Trophoblast cell (in vitro differentiated cells and primary cell): ENCODE measurements at regions not wholly inside any gene's neighbourhood (a gene's known extent, or its start where the extent isn't known, plus 50 kb on each side); places are given as distances from the start of the nearest gene placed in this dataset.

Experiments used
- DNase-seq, 2 donors: peaks; one replicate each; pipeline ENCODE4 v3.0.0-alpha.2; 2016
- H2AFZ ChIP-seq: 2 replicates; pipeline ENCODE4 v1.6.1; 2013; ENCODE audit warnings: low read length, moderate library complexity, mild to moderate bottlenecking; ENCODE audit not compliant: insufficient read depth, poor library complexity
- H2AK5ac ChIP-seq: 2 replicates; pipeline ENCODE4 v1.6.1; 2013; ENCODE audit warnings: mild to moderate bottlenecking, low read length
- H2BK120ac ChIP-seq: 2 replicates; pipeline ENCODE4 v1.6.1; 2013; ENCODE audit warnings: low read length, mild to moderate bottlenecking, moderate library complexity; ENCODE audit not compliant: insufficient read depth, poor library complexity
- H2BK12ac ChIP-seq: 2 replicates; pipeline ENCODE4 v1.6.1; 2013; ENCODE audit warnings: mild to moderate bottlenecking, low read length, moderate library complexity
- H2BK5ac ChIP-seq: 2 replicates; pipeline ENCODE4 v1.6.1; 2013; ENCODE audit warnings: low read length, low read depth, moderate library complexity, mild to moderate bottlenecking; ENCODE audit not compliant: poor library complexity
- H3K14ac ChIP-seq: 2 replicates; pipeline ENCODE4 v1.6.1; 2013; ENCODE audit warnings: mild to moderate bottlenecking, low read length
- H3K18ac ChIP-seq: 2 replicates; pipeline ENCODE4 v1.6.1; 2013; ENCODE audit warnings: mild to moderate bottlenecking, low read length
- H3K23ac ChIP-seq: 2 replicates; pipeline ENCODE4 v1.6.1; 2013; ENCODE audit warnings: low read length
- H3K27ac ChIP-seq: 2 replicates; pipeline ENCODE4 v1.5.1; 2013; ENCODE audit warnings: low read depth, mild to moderate bottlenecking, inconsistent platforms, low read length, moderate library complexity
- H3K27me3 ChIP-seq: 2 replicates; pipeline ENCODE4 v1.6.1; 2013; ENCODE audit warnings: inconsistent platforms, mild to moderate bottlenecking, low read length, moderate library complexity; ENCODE audit not compliant: insufficient read depth
- H3K36me3 ChIP-seq, 2 experiments: 1 replicate in 1 of 2; 2 replicates in 1 of 2; pipeline ENCODE4 v1.6.1; 2013; ENCODE audit warnings: low read length in 2 of 2, mild to moderate bottlenecking in 2 of 2, moderate library complexity in 1 of 2; ENCODE audit not compliant: insufficient read depth in 2 of 2, control insufficient read depth in 1 of 2
- H3K4ac ChIP-seq: 2 replicates; pipeline ENCODE4 v1.6.1; 2013; ENCODE audit warnings: low read depth, mild to moderate bottlenecking, low read length, moderate library complexity
- H3K4me1 ChIP-seq, 2 experiments: 1 replicate in 1 of 2; 2 replicates in 1 of 2; pipeline ENCODE4 v1.6.1; 2013; ENCODE audit warnings: low read length in 2 of 2, mild to moderate bottlenecking in 2 of 2, moderate library complexity in 1 of 2; ENCODE audit not compliant: insufficient read depth in 2 of 2, control insufficient read depth in 1 of 2
- H3K4me2 ChIP-seq: 2 replicates; pipeline ENCODE4 v1.6.1; 2013; ENCODE audit warnings: inconsistent platforms, mild to moderate bottlenecking, low read length, moderate library complexity
- H3K4me3 ChIP-seq: 2 replicates; pipeline ENCODE4 v1.5.1; 2013; ENCODE audit warnings: mild to moderate bottlenecking, low read depth, low read length, inconsistent platforms
- H3K79me1 ChIP-seq: one replicate; pipeline ENCODE4 v1.6.1; 2013; ENCODE audit warnings: low read length
- H3K79me2 ChIP-seq: 2 replicates; pipeline ENCODE4 v1.6.1; 2013; ENCODE audit warnings: low read length, mild to moderate bottlenecking; ENCODE audit not compliant: control insufficient read depth, insufficient read depth, poor library complexity
- H3K9ac ChIP-seq: 2 replicates; pipeline ENCODE4 v1.6.1; 2013; ENCODE audit warnings: mild to moderate bottlenecking, low read length
- H3K9me3 ChIP-seq: 2 replicates; pipeline ENCODE4 v1.6.1; 2013; ENCODE audit warnings: low read depth, mild to moderate bottlenecking, control low read depth, inconsistent platforms, low read length; ENCODE audit not compliant: insufficient read depth
- H4K12ac ChIP-seq: 2 replicates; pipeline ENCODE4 v1.6.1; 2013; ENCODE audit warnings: low read depth, mild to moderate bottlenecking, low read length, moderate library complexity
- H4K8ac ChIP-seq: 2 replicates; pipeline ENCODE4 v1.6.1; 2013; ENCODE audit warnings: low read depth, mild to moderate bottlenecking, low read length, moderate library complexity
- H4K91ac ChIP-seq: one replicate; pipeline ENCODE4 v1.6.1; 2013; ENCODE audit warnings: low read depth, mild to moderate bottlenecking, low read length, moderate library complexity
- WGBS: extraction: QIAGEN DNeasy Blood & Tissue Kit; methylation state at CpG from one replicate; pipeline ENCODE4 v1.1.7; 2013; ENCODE audit warnings: missing lambda C conversion rate; ENCODE audit not compliant: insufficient read length, insufficient coverage; ENCODE audit errors: extremely low coverage; 5-methylcytosine and 5-hydroxymethylcytosine counted together

DNA sequence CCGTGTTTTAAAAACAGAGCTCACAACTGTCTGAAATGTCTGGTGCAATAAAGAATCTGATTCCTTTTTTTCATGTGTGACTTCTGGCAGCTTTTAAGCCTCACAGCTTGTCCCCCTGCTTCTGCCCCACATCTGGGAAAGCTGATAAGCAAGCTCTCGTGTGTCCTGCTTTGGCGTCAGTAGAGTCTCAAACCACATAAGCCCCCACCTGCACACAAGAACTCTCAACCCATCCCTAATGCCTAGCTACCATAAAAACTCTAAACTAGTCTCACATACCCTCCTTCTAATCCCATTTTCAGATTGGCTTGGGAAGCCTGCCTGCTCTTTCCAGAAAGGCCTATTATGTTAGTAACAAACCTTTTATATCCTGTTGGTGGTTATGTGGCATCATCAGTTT, 94.6 kb upstream of the DAB1 start:
- Histone ChIP-seq H3K23ac (no peak overlapping the region), H3K27me3 (no peaks in the 10 kb centered on the region), H2BK120ac (no peak overlapping the region), H2AK5ac (no peak overlapping the region), H4K91ac (no peak overlapping the region), H2BK12ac (no peak overlapping the region), H3K4ac (no peak overlapping the region), H2AFZ (no peak overlapping the region), H3K79me1 (no peaks in the 10 kb centered on the region), H3K14ac (no peak overlapping the region), H3K9me3 (no peaks in the 10 kb centered on the region), H3K9ac (no peak overlapping the region), H3K36me3 (no peaks in the 10 kb centered on the region), H3K4me3 (no peak overlapping the region), H3K18ac (no peak overlapping the region), H3K79me2 (no peaks in the 10 kb centered on the region), H2BK5ac (no peak overlapping the region), H4K8ac (no peak overlapping the region), H4K12ac (no peak overlapping the region), H3K4me1 (no peaks in the 10 kb centered on the region), H3K4me2 (no peak overlapping the region), H3K27ac (no peak overlapping the region)
- DNase-seq = no peak
- WGBS = no CpG with 5 or more reads among the region's 3 CpGs

DNA sequence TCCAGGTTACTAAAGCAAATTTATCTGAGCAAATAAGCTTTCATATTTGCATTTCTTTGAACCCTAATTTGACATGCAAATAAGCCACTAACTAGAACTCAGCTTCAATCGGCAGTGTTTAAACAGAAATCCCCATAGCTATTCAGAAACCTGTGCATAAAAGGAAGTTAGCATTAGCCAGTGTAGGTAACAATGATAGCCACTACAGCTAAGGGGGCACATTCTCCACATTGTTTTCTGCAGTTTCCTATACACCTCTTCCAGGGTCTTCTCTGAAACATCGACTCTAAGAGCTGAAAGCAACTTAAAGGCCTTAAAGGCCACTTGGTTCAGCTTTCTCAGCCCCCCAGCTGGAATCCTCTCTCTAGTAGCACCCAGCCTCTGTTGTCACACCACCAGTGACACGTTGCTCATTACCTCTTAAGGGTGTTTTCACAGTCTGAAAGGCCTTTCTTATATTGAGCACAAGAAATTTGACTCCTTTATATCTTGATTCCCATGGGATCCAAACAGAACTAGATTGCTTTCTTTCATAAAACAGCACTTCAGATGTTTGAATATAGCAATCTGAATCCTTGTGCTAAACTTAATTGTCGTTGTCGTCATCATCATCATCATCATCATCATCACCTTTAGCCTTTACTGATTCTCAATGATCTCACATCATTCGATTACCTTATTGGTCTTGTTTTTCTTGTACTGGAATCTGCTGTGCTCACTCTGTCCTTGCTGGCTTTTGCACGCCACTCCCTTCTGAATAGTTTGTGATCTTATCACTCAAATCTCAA, 93.9 kb upstream of the DAB1 start:
- H3K9ac ChIP-seq = no peak overlapping the region
- no peak overlapping the region for H3K23ac ChIP-seq
- H3K4ac ChIP-seq = no peak overlapping the region
- no peak overlapping the region for H3K4me2 ChIP-seq
- no peak overlapping the region for H3K14ac ChIP-seq
- no peaks in the 10 kb centered on the region for H3K4me1 ChIP-seq
- no peaks in the 10 kb centered on the region for H3K79me1 ChIP-seq
- H3K79me2 ChIP-seq = no peaks in the 10 kb centered on the region
- H4K8ac ChIP-seq = no peak overlapping the region
- no peaks in the 10 kb centered on the region for H3K36me3 ChIP-seq
- H3K18ac ChIP-seq = no peak overlapping the region
- no peaks in the 10 kb centered on the region for H3K9me3 ChIP-seq
- no peak overlapping the region for H2BK120ac ChIP-seq
- WGBS = no CpG with 5 or more reads among the region's 7 CpGs
- H2BK5ac ChIP-seq = no peak overlapping the region
- no peak for DNase-seq
- no peak overlapping the region for H2AK5ac ChIP-seq
- H2AFZ ChIP-seq = no peak overlapping the region
- H4K12ac ChIP-seq = no peak overlapping the region
- no peak overlapping the region for H4K91ac ChIP-seq
- H2BK12ac ChIP-seq = no peak overlapping the region
- no peak overlapping the region for H3K27ac ChIP-seq
- no peak overlapping the region for H3K4me3 ChIP-seq
- H3K27me3 ChIP-seq = no peaks in the 10 kb centered on the region

DNA sequence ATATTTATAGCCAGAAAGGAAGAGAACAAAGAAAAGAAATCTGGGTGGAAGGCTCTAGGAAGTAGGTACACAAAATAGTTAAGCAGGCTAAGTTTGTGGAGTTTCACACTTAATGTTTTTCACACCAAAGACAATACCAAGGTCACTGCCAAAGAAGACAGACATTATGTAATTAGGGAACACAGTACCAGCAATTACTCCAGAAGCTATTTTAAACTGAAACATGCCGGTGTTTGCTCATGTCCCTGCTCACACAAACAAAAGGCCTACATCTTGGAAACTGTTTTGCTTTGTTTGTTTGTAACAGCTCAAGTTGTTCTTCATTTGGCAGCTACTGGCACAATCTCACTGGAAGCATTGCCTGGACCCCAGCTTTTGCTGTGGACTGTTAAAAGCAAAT, 88.5 kb upstream of the DAB1 start:
- H3K9me3 ChIP-seq = no peaks in the 10 kb centered on the region
- WGBS = no CpG with 5 or more reads among the region's 1 CpG

DNA sequence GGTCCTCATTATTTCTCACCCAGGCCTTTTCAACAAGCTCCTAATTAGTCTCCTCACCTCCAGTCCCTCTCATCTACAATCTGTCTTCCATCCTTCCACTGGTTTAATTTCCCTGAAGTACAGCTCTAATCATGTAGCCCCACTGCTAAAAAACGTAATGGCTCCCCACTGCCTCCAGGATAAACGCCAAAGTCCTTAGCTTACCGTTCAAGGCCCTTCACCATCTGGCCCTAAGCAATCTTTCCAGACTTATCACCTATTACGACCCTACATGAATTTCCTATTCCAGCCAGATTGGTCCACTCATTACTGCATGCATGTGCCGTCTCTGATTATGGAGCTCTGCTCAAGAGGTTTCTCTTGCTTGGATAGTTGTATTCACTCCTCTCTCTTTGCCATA, 83.1 kb upstream of the DAB1 start:
- Histone ChIP-seq H2BK5ac (no peak overlapping the region), H3K27me3 (no peaks in the 10 kb centered on the region), H3K18ac (no peak overlapping the region), H3K4me2 (no peak overlapping the region), H3K36me3 (no peaks in the 10 kb centered on the region), H3K23ac (no peak overlapping the region), H2AFZ (no peak overlapping the region), H3K4me3 (no peak overlapping the region), H2AK5ac (no peak overlapping the region), H3K9me3 (no peaks in the 10 kb centered on the region), H3K27ac (no peak overlapping the region), H3K79me2 (no peaks in the 10 kb centered on the region), H4K12ac (no peak overlapping the region), H3K79me1 (no peaks in the 10 kb centered on the region), H2BK120ac (no peak overlapping the region), H3K9ac (no peak overlapping the region), H2BK12ac (no peak overlapping the region), H4K8ac (no peak overlapping the region), H3K4me1 (no peaks in the 10 kb centered on the region), H4K91ac (no peak overlapping the region), H3K14ac (no peak overlapping the region), H3K4ac (no peak overlapping the region)
- DNase-seq = no peak
- no CpG with 5 or more reads among the region's 5 CpGs for WGBS

More for the DNA sequence above, 88.5 kb upstream of the DAB1 start:
- no peak overlapping the region for H4K8ac ChIP-seq
- no peak overlapping the region for H2AK5ac ChIP-seq
- H3K79me1 ChIP-seq = no peaks in the 10 kb centered on the region
- H3K23ac ChIP-seq = no peak overlapping the region
- no peak overlapping the region for H3K9ac ChIP-seq
- no peak overlapping the region for H3K14ac ChIP-seq
- no peaks in the 10 kb centered on the region for H3K79me2 ChIP-seq
- no peak for DNase-seq
- H2AFZ ChIP-seq = no peak overlapping the region
- H3K18ac ChIP-seq = no peak overlapping the region
- no peak overlapping the region for H3K4me2 ChIP-seq
- no peak overlapping the region for H2BK120ac ChIP-seq
- H3K4me1 ChIP-seq = no peaks in the 10 kb centered on the region
- H2BK12ac ChIP-seq = no peak overlapping the region
- H3K27me3 ChIP-seq = no peaks in the 10 kb centered on the region
- no peak overlapping the region for H4K12ac ChIP-seq
- H2BK5ac ChIP-seq = no peak overlapping the region
- no peak overlapping the region for H4K91ac ChIP-seq
- no peak overlapping the region for H3K4ac ChIP-seq
- H3K36me3 ChIP-seq = no peaks in the 10 kb centered on the region
- H3K4me3 ChIP-seq = no peak overlapping the region
- no peak overlapping the region for H3K27ac ChIP-seq
